HT-29 (cell line): ENCODE measurements at regions not wholly inside any gene's neighbourhood (a gene's known extent, or its start where the extent isn't known, plus 50 kb on each side); places are given as distances from the start of the nearest gene placed in this dataset. TPM values are rescaled to one million over a fixed set of nuclear protein-coding genes. Genes with fewer than 3 reads are reported as not detected.

Experiments used
- DNase-seq: peaks from one replicate; pipeline ENCODE4 v3.0.0-alpha.2; 2015; ENCODE audit warnings: low spot score
- small RNA-seq: library from RNA; depleted of rRNA; stranded (forward); fragments of <200 nt; gene quantifications from one replicate; pipeline ENCODE3, GENCODE V24; 2014

GRCh38 chr4:10179957-10180602 lies 63.5 kb upstream of the WDR1 start:
- no peak for DNase-seq

- no peak for DNase-seq
Measured at GRCh38 chr4:10178763-10179162, 62.2 kb upstream of the WDR1 start.

GRCh38 chr4:10175626-10176025 lies 59.0 kb upstream of the WDR1 start:
- no peak for DNase-seq

- DNase-seq = peak; percentile 10
Measured at GRCh38 chr4:10173754-10174749, 57.5 kb upstream of the WDR1 start.

GRCh38 chr4:10173037-10173753 lies 56.6 kb upstream of the WDR1 start:
- peak; percentile 22 for DNase-seq

GRCh38 chr4:10172278-10172921 lies 55.8 kb upstream of the WDR1 start:
- DNase-seq = no peak

GRCh38 chr4:10171055-10171454 lies 54.5 kb upstream of the WDR1 start:
- no peak for DNase-seq

- DNase-seq = no peak
Measured at GRCh38 chr4:10169839-10170387, 53.3 kb upstream of the WDR1 start.

- DNase-seq = no peak
Measured at GRCh38 chr4:10168151-10168550, 51.6 kb upstream of the WDR1 start.

- DNase-seq = no peak
Measured at GRCh38 chr4:10167201-10167600, 50.6 kb upstream of the WDR1 start.

Small RNA genes in the stretch of these regions (small RNA-seq; reads per million reads assigned to genes)
- not detected for gene AC006499.8
